Activated CD4-positive, alpha-beta T cell treated with anti-CD3 and anti-CD28 coated beads, Interleukin-2, amount 10 ng/mL, durations not matched to agents 7 days and 5 days (primary cell): ENCODE measurements at regions not wholly inside any gene's neighbourhood (a gene's known extent, or its start where the extent isn't known, plus 50 kb on each side); places are given as distances from the start of the nearest gene placed in this dataset.

ENCODE experiments used
- CTCF ChIA-PET: fragments of 350-600 bp; sonication (Branson Sonifier 250); formaldehyde crosslinking; loops from one replicate; lab custom pipeline; 2021; ENCODE audit warnings: antibody characterized with exemption; lab: Charles Lee
- POLR2A ChIA-PET: fragments of 350-600 bp; sonication (Branson Sonifier 250); formaldehyde crosslinking; loops from one replicate; lab custom pipeline; 2021; ENCODE audit warnings: antibody characterized with exemption; lab: Charles Lee
- DNase-seq: peaks from one replicate; pipeline ENCODE4 v3.0.0-alpha.2; 2020
- H3K27ac Mint-ChIP-seq: one replicate; pipeline ENCODE4 v1.8.0; 2021; ENCODE audit warnings: mild to moderate bottlenecking, moderate library complexity, mixed read lengths
- H3K27me3 Mint-ChIP-seq: one replicate; pipeline ENCODE4 v1.8.0; 2021; ENCODE audit warnings: mixed read lengths
- H3K36me3 Mint-ChIP-seq: one replicate; pipeline ENCODE4 v1.8.0; 2021; ENCODE audit warnings: low read depth, mixed read lengths
- H3K4me1 Mint-ChIP-seq: one replicate; pipeline ENCODE4 v1.8.0; 2021; ENCODE audit warnings: mixed read lengths
- H3K4me3 Mint-ChIP-seq: one replicate; pipeline ENCODE4 v1.8.0; 2021; ENCODE audit warnings: mild to moderate bottlenecking, moderate library complexity, mixed read lengths
- H3K9me3 Mint-ChIP-seq: one replicate; pipeline ENCODE4 v1.8.0; 2021; ENCODE audit warnings: mixed read lengths

DNA sequence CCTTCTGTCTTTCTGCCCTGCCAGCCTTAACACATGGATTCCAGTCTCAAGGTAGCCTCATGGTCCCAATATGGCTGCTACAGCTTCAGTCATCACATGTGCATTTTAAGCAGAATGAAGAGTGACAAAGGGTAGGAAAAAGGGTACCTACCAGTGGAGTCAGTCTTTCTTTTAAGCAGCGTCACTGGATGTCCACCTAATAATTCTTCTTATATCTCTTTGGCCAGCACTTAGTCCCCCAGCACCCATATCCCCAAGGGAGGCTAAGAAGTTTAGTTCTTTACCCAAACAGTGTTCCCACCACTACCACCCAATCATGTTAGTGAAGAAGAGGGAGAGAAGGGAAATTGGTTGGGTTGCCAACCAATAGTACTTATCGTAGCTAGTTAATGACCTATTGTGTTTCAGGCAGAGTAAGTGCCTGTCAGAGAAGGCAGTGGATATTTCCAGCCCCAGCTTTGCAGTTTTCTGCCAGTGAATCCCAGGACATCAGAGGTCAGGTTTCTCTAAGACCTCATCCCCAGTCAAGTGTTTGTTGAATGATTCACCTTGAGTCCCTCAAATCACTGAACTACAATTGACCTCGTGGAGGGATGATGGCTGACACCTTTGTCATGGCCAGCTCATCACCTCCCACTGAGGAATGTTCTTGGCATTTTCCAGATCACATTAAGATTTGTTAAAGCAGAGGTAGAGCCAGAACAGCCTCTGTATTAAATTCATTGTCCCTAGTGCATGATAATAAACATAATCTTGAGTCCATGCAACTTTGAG lies 250.9 kb upstream of the CRY1 start:
- CTCF ChIA-PET: interaction anchor here (1.4 kb wide), 1 partner anchor 12 kb away, joined by 4 read pairs; no protein-coding TSS in a partner anchor
- no peak for DNase-seq
- no peak overlapping the region for H3K4me3 Mint-ChIP-seq
- H3K9me3 Mint-ChIP-seq: peaks cover 21% of the 10 kb centered on the region
- no peak overlapping the region for H3K27ac Mint-ChIP-seq
- POLR2A ChIA-PET: interaction anchor here (0.6 kb wide), 1 partner anchor 22 kb away, joined by 3 read pairs; no protein-coding TSS in a partner anchor
- no peaks in the 10 kb centered on the region for H3K27me3 Mint-ChIP-seq
- H3K4me1 Mint-ChIP-seq: peaks cover 30% of the 10 kb centered on the region
- H3K36me3 Mint-ChIP-seq: peaks cover 52% of the 10 kb centered on the region

DNA sequence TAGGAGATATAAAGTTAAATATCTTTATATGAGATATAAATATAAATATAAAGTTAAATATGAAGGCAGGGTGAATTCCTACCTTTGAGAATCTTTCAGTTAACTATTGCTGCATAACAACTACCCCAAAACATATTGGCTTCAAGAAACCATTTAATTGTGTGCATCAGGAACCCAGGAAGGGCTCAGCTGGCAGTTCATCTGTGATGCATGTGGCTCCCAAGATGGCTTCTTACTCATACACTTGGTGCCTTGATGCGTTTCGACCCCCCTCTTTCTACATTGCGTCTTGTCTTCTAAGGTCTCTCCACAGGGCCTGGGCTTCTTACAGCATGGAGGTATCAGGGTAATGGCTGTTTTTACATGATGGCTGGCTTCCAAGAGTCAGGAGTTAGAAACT lies 253.9 kb upstream of the CRY1 start:
- Mint-ChIP-seq H3K4me3 (no peak overlapping the region), H3K4me1 (peaks cover 36% of the 10 kb centered on the region), H3K9me3 (peaks cover 13% of the 10 kb centered on the region), H3K27me3 (no peaks in the 10 kb centered on the region), H3K36me3 (peaks cover 31% of the 10 kb centered on the region), H3K27ac (no peak overlapping the region)
- POLR2A ChIA-PET: no interaction called here
- DNase-seq: no peak
- CTCF ChIA-PET: interaction anchor here (0.7 to 1.6 kb wide), 2 partner anchors 15 to 38 kb away, joined by 3 to 4 read pairs; no protein-coding TSS in a partner anchor

DNA sequence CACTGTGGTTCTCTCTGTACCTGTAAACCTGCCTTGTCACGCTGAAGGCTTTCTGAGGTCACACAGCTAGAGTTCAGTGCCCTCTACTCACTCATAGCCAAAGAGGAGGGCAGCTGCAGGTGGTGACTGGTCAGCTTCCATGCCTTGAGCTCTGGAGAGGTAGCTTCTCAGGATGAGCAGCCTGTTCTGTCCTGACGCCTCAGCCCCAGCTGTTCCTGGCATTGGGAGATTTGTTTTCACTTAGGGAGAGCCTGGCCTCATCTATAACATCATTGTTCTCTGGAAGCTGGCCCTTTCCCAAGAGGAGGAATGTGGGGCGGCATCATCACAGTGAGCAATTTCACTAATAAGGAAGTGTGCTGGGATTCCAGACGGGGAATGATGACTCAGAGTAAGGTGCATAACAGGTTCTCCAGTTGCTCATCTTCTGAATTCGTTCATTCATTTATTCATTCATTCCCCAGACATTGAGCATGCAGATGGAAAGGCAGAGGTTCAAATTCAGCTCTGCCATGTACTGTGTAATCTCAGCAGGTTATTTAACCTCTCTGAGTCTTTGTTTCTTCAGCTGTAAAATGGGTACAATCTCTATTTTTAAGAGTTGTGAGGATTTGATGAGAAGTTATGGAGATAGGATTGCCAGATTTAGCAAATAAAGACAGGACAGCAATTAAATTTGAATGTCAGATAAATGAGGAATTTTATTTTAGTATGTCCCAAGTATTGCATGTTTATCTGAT lies 255.8 kb upstream of the CRY1 start:
- Mint-ChIP-seq H3K4me3 (no peak overlapping the region), H3K27ac (no peak overlapping the region), H3K9me3 (peaks cover 11% of the 10 kb centered on the region), H3K4me1 (peaks cover 55% of the 10 kb centered on the region), H3K27me3 (no peaks in the 10 kb centered on the region), H3K36me3 (peaks cover 32% of the 10 kb centered on the region)
- no peak for DNase-seq
- CTCF ChIA-PET: interaction anchor here (0.6 to 0.8 kb wide), 3 partner anchors 11 to 117 kb away, joined by 3 read pairs; no protein-coding TSS in a partner anchor
- POLR2A ChIA-PET: no interaction called here

DNA sequence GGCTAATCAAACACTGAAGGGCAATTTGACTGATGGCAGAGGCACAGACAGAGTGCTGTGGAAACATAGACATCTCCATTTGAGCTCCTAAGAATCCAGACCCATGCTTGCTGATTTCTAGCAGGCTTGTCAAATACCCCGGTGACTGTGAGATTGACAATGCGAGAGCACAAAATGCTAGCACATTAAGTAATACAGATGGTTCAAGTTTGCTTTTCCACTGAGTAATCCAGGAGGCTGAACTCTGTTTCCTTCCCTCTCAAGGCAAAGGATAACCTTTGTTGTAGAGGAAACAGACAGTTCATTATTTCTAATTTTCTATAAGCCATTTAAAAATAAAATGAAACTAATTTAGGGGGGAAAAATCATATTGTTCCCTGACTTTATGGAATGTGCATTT lies 256.5 kb upstream of the CRY1 start:
- H3K36me3 Mint-ChIP-seq: peaks cover 34% of the 10 kb centered on the region
- POLR2A ChIA-PET: no interaction called here
- DNase-seq: no peak
- no peak overlapping the region for H3K4me3 Mint-ChIP-seq
- CTCF ChIA-PET: interaction anchor here (0.6 to 1.3 kb wide), 2 partner anchors 10 to 19 kb away, joined by 3 read pairs; no protein-coding TSS in a partner anchor
- no peaks in the 10 kb centered on the region for H3K27me3 Mint-ChIP-seq
- peaks cover 61% of the 10 kb centered on the region for H3K4me1 Mint-ChIP-seq
- H3K9me3 Mint-ChIP-seq: peaks cover 12% of the 10 kb centered on the region
- no peak overlapping the region for H3K27ac Mint-ChIP-seq

- Mint-ChIP-seq H3K27ac (no peak overlapping the region), H3K9me3 (peaks cover 12% of the 10 kb centered on the region), H3K4me1 (peaks cover 67% of the 10 kb centered on the region), H3K36me3 (peaks cover 28% of the 10 kb centered on the region), H3K27me3 (no peaks in the 10 kb centered on the region), H3K4me3 (no peak overlapping the region)
- no peak for DNase-seq
- ChIA-PET POLR2A (no interaction called here), CTCF (interaction anchor here (0.6 to 1.3 kb wide), 3 partner anchors 9 to 220 kb away, joined by 3 read pairs; no protein-coding TSS in a partner anchor)
Measured at GRCh38 chr12:107351109-107351508, 257.8 kb upstream of the CRY1 start.

DNA sequence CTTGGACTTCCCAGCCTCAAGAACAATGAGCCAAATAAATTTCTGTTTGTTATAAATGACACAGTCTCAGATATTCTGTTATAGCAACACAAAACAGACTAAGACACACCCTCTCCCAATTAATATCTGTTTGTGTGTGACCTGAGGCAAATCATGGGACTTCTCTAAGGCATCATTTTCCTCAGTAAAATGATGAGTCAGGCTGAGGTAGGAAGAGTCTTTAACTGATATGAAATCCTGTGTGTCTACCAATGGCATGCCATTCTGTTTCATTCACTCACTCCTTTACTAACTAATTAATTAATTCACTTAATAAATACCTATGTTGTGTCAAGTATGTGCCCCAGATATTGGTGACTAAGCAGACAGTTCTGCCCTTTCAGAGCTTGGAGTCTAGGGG lies 258.4 kb upstream of the CRY1 start:
- Mint-ChIP-seq H3K4me1 (peaks cover 69% of the 10 kb centered on the region), H3K27ac (no peak overlapping the region), H3K36me3 (peaks cover 25% of the 10 kb centered on the region), H3K4me3 (no peak overlapping the region), H3K27me3 (no peaks in the 10 kb centered on the region), H3K9me3 (peaks cover 12% of the 10 kb centered on the region)
- POLR2A ChIA-PET: no interaction called here
- DNase-seq: no peak
- CTCF ChIA-PET: no interaction called here

GRCh38 chr12:107352347-107353081 lies 259.2 kb upstream of the CRY1 start:
- peak overlapping the region; percentile 75 for H3K27ac Mint-ChIP-seq
- no peaks in the 10 kb centered on the region for H3K27me3 Mint-ChIP-seq
- DNase-seq: no peak
- H3K4me1 Mint-ChIP-seq: peaks cover 68% of the 10 kb centered on the region
- ChIA-PET CTCF (interaction anchor here (1.0 to 1.7 kb wide), 3 partner anchors 10 to 25 kb away, joined by 3 to 5 read pairs (median 4); no protein-coding TSS in a partner anchor), POLR2A (no interaction called here)
- peaks cover 8% of the 10 kb centered on the region for H3K9me3 Mint-ChIP-seq
- H3K4me3 Mint-ChIP-seq: no peak overlapping the region
- H3K36me3 Mint-ChIP-seq: peaks cover 18% of the 10 kb centered on the region

GRCh38 chr12:107353312-107353711 lies 260.0 kb upstream of the CRY1 start:
- no peak overlapping the region for H3K4me3 Mint-ChIP-seq
- H3K9me3 Mint-ChIP-seq: peaks cover 7% of the 10 kb centered on the region
- ChIA-PET CTCF (interaction anchor here (1.2 to 1.7 kb wide), 2 partner anchors 9 to 26 kb away, joined by 4 to 5 read pairs; no protein-coding TSS in a partner anchor), POLR2A (no interaction called here)
- H3K36me3 Mint-ChIP-seq: peaks cover 14% of the 10 kb centered on the region
- no peaks in the 10 kb centered on the region for H3K27me3 Mint-ChIP-seq
- H3K27ac Mint-ChIP-seq: peak overlapping the region; percentile 75
- no peak for DNase-seq
- peaks cover 68% of the 10 kb centered on the region for H3K4me1 Mint-ChIP-seq

GRCh38 chr12:107355004-107355565 lies 261.7 kb upstream of the CRY1 start:
- peaks cover 16% of the 10 kb centered on the region for H3K36me3 Mint-ChIP-seq
- peaks cover 7% of the 10 kb centered on the region for H3K9me3 Mint-ChIP-seq
- H3K27me3 Mint-ChIP-seq: no peaks in the 10 kb centered on the region
- H3K4me3 Mint-ChIP-seq: no peak overlapping the region
- ChIA-PET POLR2A (interaction anchor here (1.2 kb wide), 1 partner anchor 14 kb away, joined by 3 read pairs; no protein-coding TSS in a partner anchor), CTCF (interaction anchor here (1.1 to 1.2 kb wide), 2 partner anchors 16 to 48 kb away, joined by 3 read pairs; no protein-coding TSS in a partner anchor)
- peak overlapping the region; percentile 63 for H3K27ac Mint-ChIP-seq
- no peak for DNase-seq
- H3K4me1 Mint-ChIP-seq: peaks cover 71% of the 10 kb centered on the region

DNA sequence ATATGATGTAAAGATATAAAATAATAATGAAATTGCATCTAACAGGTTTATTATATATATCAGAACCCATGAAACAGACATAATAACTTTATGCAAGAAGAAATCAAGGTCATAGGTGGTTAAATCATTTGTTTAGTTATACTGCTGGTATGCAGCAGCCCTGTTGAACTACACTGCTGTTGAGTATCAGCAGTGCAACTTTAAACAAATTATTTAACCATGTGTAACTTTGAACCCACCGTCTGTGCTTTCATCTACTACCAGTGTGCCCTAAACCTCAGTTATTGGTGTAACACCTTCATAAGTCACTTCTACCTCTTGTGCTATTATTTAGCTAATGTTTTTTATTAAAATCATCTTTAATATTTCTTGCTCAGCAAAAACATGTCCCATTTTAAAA lies 262.3 kb upstream of the CRY1 start:
- Mint-ChIP-seq H3K4me1 (peaks cover 74% of the 10 kb centered on the region), H3K36me3 (peaks cover 16% of the 10 kb centered on the region), H3K27me3 (no peaks in the 10 kb centered on the region), H3K9me3 (peaks cover 7% of the 10 kb centered on the region), H3K27ac (no peak overlapping the region), H3K4me3 (no peak overlapping the region)
- DNase-seq: no peak
- CTCF ChIA-PET: interaction anchor here (0.6 to 1.2 kb wide), 5 partner anchors 15 to 50 kb away, joined by 3 to 4 read pairs (median 3); no protein-coding TSS in a partner anchor
- POLR2A ChIA-PET: interaction anchor here (1.2 kb wide), 1 partner anchor 14 kb away, joined by 3 read pairs; no protein-coding TSS in a partner anchor

DNA sequence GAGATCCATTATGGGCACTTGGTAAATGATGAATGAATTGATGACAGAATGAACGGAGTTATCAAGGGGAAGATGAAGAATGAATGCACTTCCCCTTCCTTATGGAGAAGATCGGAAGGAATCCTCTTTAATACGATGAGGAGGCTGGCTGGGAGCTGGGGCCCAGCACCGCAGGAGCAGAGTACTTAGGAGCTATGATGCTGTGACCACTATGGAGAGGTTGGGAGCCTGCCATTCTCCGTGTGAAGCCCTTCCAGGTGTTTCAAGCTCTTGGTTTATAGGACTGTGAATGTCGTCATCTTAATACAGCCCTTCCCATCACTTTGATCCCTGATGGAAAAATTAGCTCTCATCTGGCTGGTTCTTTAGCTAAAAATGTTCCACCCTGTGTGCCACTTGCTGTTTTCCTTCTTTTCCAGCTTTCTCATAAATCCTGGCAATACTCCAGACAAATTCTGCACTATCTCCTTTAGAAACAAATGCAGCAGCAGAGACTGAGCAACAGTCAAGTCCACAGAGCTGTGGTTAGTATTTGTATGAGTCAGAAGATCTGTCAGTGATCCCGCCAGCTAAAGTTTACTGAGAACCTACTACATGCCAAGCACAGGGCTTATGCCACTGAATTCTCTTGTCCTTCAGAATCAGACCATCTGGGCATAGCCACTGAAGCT lies 263.1 kb upstream of the CRY1 start:
- no peak overlapping the region for H3K27ac Mint-ChIP-seq
- peaks cover 16% of the 10 kb centered on the region for H3K36me3 Mint-ChIP-seq
- ChIA-PET CTCF (interaction anchor here (0.6 to 1.6 kb wide), 14 partner anchors 10 to 133 kb away, joined by 3 to 8 read pairs (median 3); a partner anchor contains a TSS), POLR2A (interaction anchor here (0.9 kb wide), 1 partner anchor 16 kb away, joined by 3 read pairs; no protein-coding TSS in a partner anchor)
- no peak overlapping the region for H3K4me3 Mint-ChIP-seq
- DNase-seq: no peak
- H3K27me3 Mint-ChIP-seq: no peaks in the 10 kb centered on the region
- H3K4me1 Mint-ChIP-seq: peaks cover 73% of the 10 kb centered on the region
- H3K9me3 Mint-ChIP-seq: peaks cover 7% of the 10 kb centered on the region
